GM21367 (cell line): ENCODE measurements at regions not wholly inside any gene's neighbourhood (a gene's known extent, or its start where the extent isn't known, plus 50 kb on each side); places are given as distances from the start of the nearest gene placed in this dataset.
"Not testable (repeated sequence)": the region's sequence is repeated elsewhere in the genome, so short reads cannot be mapped to it uniquely, and the experiment has no call there.

Experiments
- ATAC-seq: cut with Tn5 transposase; IDR thresholded peaks from one replicate; pipeline ENCODE4 v1.9.1; 2021; ENCODE audit not compliant: unreplicated experiment

- ATAC-seq, result no peak
These were observed 51.9 kb upstream of the USP9X start for GRCh38 chrX:41033299-41033698.

GRCh38 chrX:41034902-41035301 is 50.3 kb upstream of the USP9X start:
- not testable (repeated sequence) for ATAC-seq
